CD14-positive monocyte (primary cell): ENCODE measurements at regions not wholly inside any gene's neighbourhood (a gene's known extent, or its start where the extent isn't known, plus 50 kb on each side); places are given as distances from the start of the nearest gene placed in this dataset.
"Not testable (repeated sequence)": the region's sequence is repeated elsewhere in the genome, so short reads cannot be mapped to it uniquely, and the experiment has no call there.

ENCODE experiments used
- DNase-seq, 3 donors: peaks; one replicate each; pipeline ENCODE4 v3.0.0-alpha.2; 2011 to 2022
- H2AFZ ChIP-seq: 2 replicates; pipeline ENCODE4 v1.6.0; 2012; ENCODE audit warnings: mild to moderate bottlenecking, low read depth, low read length, inconsistent platforms; ENCODE audit not compliant: insufficient read depth, poor library complexity, severe bottlenecking
- H3K27ac ChIP-seq, 2 donors: 1 replicate in 1 of 2; 2 replicates in 1 of 2; pipeline ENCODE4 v1.5.1; 2012 to 2013; ENCODE audit warnings: low read length in 2 of 2, control low read depth in 1 of 2, inconsistent platforms in 1 of 2, low read depth in 1 of 2, mild to moderate bottlenecking in 1 of 2
- H3K27me3 ChIP-seq, 2 donors: one replicate each; pipeline versions ENCODE4 v1.6.0 to v1.6.1; 2011 to 2013; ENCODE audit warnings: low read length in 2 of 2; ENCODE audit not compliant: control insufficient read depth in 2 of 2, insufficient read depth in 2 of 2
- H3K36me3 ChIP-seq, 2 donors: replicated peaks in 1 of 2; 1 replicate in 1 of 2; 2 replicates in 1 of 2; pipeline versions ENCODE4 v1.5.1 to v1.6.1; 2012 to 2013; ENCODE audit warnings: low read length in 2 of 2, control low read depth in 1 of 2, inconsistent platforms in 1 of 2, mild to moderate bottlenecking in 1 of 2; ENCODE audit not compliant: insufficient read depth in 2 of 2, control insufficient read depth in 1 of 2
- H3K4me1 ChIP-seq, 2 donors: 1 replicate in 1 of 2; 2 replicates in 1 of 2; pipeline versions ENCODE4 v1.5.1 to v1.6.1; 2012 to 2013; ENCODE audit warnings: low read length in 2 of 2, control low read depth in 1 of 2, inconsistent platforms in 1 of 2, mild to moderate bottlenecking in 1 of 2, moderate library complexity in 1 of 2; ENCODE audit not compliant: insufficient read depth in 2 of 2, control insufficient read depth in 1 of 2
- H3K4me2 ChIP-seq: replicated peaks from 2 replicates; pipeline ENCODE3; 2012; ENCODE audit warnings: low read length, moderate library complexity, mild to moderate bottlenecking; ENCODE audit not compliant: poor library complexity, severe bottlenecking; ENCODE audit errors: extremely low read depth
- H3K4me3 ChIP-seq, 3 experiments: fragments of 200-600 bp in 1 of 3; sonication (generic) in 1 of 3; replicated peaks in 1 of 3; 1 replicate in 2 of 3; 2 replicates in 1 of 3; pipeline ENCODE4 v1.5.1; 2011 to 2013; ENCODE audit warnings: low read length in 3 of 3, mild to moderate bottlenecking in 3 of 3, control low read depth in 2 of 3, low read depth in 2 of 3, inconsistent platforms in 1 of 3, moderate library complexity in 1 of 3
- H3K79me2 ChIP-seq: 2 replicates; pipeline ENCODE4 v1.6.0; 2012; ENCODE audit warnings: mild to moderate bottlenecking, control low read depth, inconsistent platforms, low read length, moderate library complexity; ENCODE audit not compliant: insufficient read depth
- H3K9ac ChIP-seq: 2 replicates; pipeline ENCODE4 v1.6.0; 2017; ENCODE audit warnings: low read length, mild to moderate bottlenecking; ENCODE audit not compliant: insufficient read depth, poor library complexity, severe bottlenecking
- H3K9me3 ChIP-seq, 2 donors: replicated peaks in 1 of 2; 1 replicate in 1 of 2; 2 replicates in 1 of 2; pipeline versions ENCODE4 v1.5.1 to v1.6.1; 2012 to 2013; ENCODE audit warnings: low read length in 2 of 2, control low read depth in 1 of 2; ENCODE audit not compliant: control insufficient read depth in 1 of 2, insufficient read depth in 1 of 2
- H4K20me1 ChIP-seq: 2 replicates; pipeline ENCODE4 v1.6.0; 2012; ENCODE audit warnings: mild to moderate bottlenecking, low read length, control low read depth, moderate library complexity; ENCODE audit not compliant: insufficient read depth
- H3K27ac Mint-ChIP-seq, 7 donors: one replicate each; pipeline ENCODE4 v1.8.0; 2020; ENCODE audit warnings: mild to moderate bottlenecking in 7 of 7, mixed read lengths in 7 of 7, moderate library complexity in 6 of 7, inconsistent platforms in 2 of 7
- H3K27me3 Mint-ChIP-seq, 3 donors: one replicate each; pipeline ENCODE4 v1.8.0; 2021 to 2022; ENCODE audit warnings: low read depth in 3 of 3, mild to moderate bottlenecking in 3 of 3, mixed read lengths in 3 of 3, moderate library complexity in 3 of 3, inconsistent platforms in 1 of 3
- H3K36me3 Mint-ChIP-seq, 2 donors: one replicate each; pipeline ENCODE4 v1.8.0; 2020; ENCODE audit warnings: mixed read lengths in 2 of 2, inconsistent platforms in 1 of 2, mild to moderate bottlenecking in 1 of 2
- H3K4me1 Mint-ChIP-seq: one replicate; pipeline ENCODE4 v1.8.0; 2020; ENCODE audit warnings: mild to moderate bottlenecking, mixed read lengths
- H3K4me3 Mint-ChIP-seq, 2 donors: one replicate each; pipeline ENCODE4 v1.8.0; 2020; ENCODE audit warnings: mild to moderate bottlenecking in 2 of 2, mixed read lengths in 2 of 2, moderate library complexity in 1 of 2
- H3K9me3 Mint-ChIP-seq, 7 donors: one replicate each; pipeline ENCODE4 v1.8.0; 2020 to 2022; ENCODE audit warnings: mixed read lengths in 7 of 7, mild to moderate bottlenecking in 6 of 7, moderate library complexity in 6 of 7, inconsistent platforms in 2 of 7
- WGBS: methylation state at CpG from one replicate; pipeline ENCODE4 v1.1.5; 2013; ENCODE audit warnings: missing lambda C conversion rate; ENCODE audit not compliant: insufficient coverage; 5-methylcytosine and 5-hydroxymethylcytosine counted together
- intact Hi-C, 2 donors: fragments of 100-400 bp; cut with micrococcal nuclease; formaldehyde crosslinking; loops; one replicate each; pipeline versions ENCODE4 v1.15.0 to v1.15.1; 2023
- TF ChIP-seq, protein P1 (sequence below): fragments of 200-600 bp; IDR thresholded peaks from one replicate; pipeline ENCODE4 v1.8.0; 2022; ENCODE audit warnings: antibody characterized with exemption, mild to moderate bottlenecking

GRCh38 chr4:85210353-85210752, 243.9 kb upstream of the WDFY3 start:
- intact Hi-C loops = no loop called here
- H3K36me3 ChIP-seq = no peaks in the 10 kb centered on the region
- H3K79me2 ChIP-seq = no peaks in the 10 kb centered on the region
- H3K9me3 ChIP-seq = no peaks in the 10 kb centered on the region
- H3K27me3 ChIP-seq = no peaks in the 10 kb centered on the region
- no peaks in the 10 kb centered on the region for H3K4me1 ChIP-seq
- H2AFZ ChIP-seq = no peak overlapping the region
- no peak overlapping the region for H3K9ac ChIP-seq
- no peak overlapping the region for H3K27ac Mint-ChIP-seq
- no peaks in the 10 kb centered on the region for H3K4me1 Mint-ChIP-seq
- peaks cover 0 to 2% (median 0%) of the 10 kb centered on the region in 3 donors for H3K27me3 Mint-ChIP-seq
- no peak overlapping the region for H3K4me3 Mint-ChIP-seq
- no peaks in the 10 kb centered on the region for H3K36me3 Mint-ChIP-seq
- WGBS = no CpG with 5 or more reads among the region's 3 CpGs
- H3K4me2 ChIP-seq = no peak overlapping the region
- H3K27ac ChIP-seq = no peak overlapping the region
- peaks cover 2 to 15% (median 10%) of the 10 kb centered on the region in 7 donors for H3K9me3 Mint-ChIP-seq
- H4K20me1 ChIP-seq = no peaks in the 10 kb centered on the region
- TF ChIP-seq, protein P1, sequence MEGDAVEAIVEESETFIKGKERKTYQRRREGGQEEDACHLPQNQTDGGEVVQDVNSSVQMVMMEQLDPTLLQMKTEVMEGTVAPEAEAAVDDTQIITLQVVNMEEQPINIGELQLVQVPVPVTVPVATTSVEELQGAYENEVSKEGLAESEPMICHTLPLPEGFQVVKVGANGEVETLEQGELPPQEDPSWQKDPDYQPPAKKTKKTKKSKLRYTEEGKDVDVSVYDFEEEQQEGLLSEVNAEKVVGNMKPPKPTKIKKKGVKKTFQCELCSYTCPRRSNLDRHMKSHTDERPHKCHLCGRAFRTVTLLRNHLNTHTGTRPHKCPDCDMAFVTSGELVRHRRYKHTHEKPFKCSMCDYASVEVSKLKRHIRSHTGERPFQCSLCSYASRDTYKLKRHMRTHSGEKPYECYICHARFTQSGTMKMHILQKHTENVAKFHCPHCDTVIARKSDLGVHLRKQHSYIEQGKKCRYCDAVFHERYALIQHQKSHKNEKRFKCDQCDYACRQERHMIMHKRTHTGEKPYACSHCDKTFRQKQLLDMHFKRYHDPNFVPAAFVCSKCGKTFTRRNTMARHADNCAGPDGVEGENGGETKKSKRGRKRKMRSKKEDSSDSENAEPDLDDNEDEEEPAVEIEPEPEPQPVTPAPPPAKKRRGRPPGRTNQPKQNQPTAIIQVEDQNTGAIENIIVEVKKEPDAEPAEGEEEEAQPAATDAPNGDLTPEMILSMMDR = no peak
- DNase-seq = no peak
- H3K4me3 ChIP-seq = no peak overlapping the region

GRCh38 chr4:85216571-85216970, 250.1 kb upstream of the WDFY3 start:
- H3K4me1 Mint-ChIP-seq, H3K4me2 ChIP-seq, H3K36me3 Mint-ChIP-seq, intact Hi-C loops, H3K4me1 ChIP-seq, H2AFZ ChIP-seq, H3K9ac ChIP-seq, DNase-seq, H3K27ac ChIP-seq, H3K27me3 Mint-ChIP-seq, H3K4me3 Mint-ChIP-seq, H3K79me2 ChIP-seq, H3K4me3 ChIP-seq, H3K36me3 ChIP-seq, H3K27ac Mint-ChIP-seq, H4K20me1 ChIP-seq, H3K27me3 ChIP-seq: not testable (repeated sequence)
- peaks cover 16 to 30% of the 10 kb centered on the region in 2 donors for H3K9me3 ChIP-seq
- 71% methylated on average over 2 of the region's 7 CpGs for WGBS
- H3K9me3 Mint-ChIP-seq = peaks cover 8 to 24% (median 19%) of the 10 kb centered on the region in 7 donors
